HG03469 (cell line): ENCODE measurements at regions not wholly inside any gene's neighbourhood (a gene's known extent, or its start where the extent isn't known, plus 50 kb on each side); places are given as distances from the start of the nearest gene placed in this dataset.
"Not testable (repeated sequence)": the region's sequence is repeated elsewhere in the genome, so short reads cannot be mapped to it uniquely, and the experiment has no call there.

Source experiments
- ATAC-seq: cut with Tn5 transposase; IDR thresholded peaks from one replicate; pipeline ENCODE4 v1.9.1; 2021; ENCODE audit warnings: mild to moderate bottlenecking, moderate library complexity, moderate number of reproducible peaks; ENCODE audit not compliant: unreplicated experiment

- no peak for ATAC-seq
Measured at GRCh38 chr18:25590456-25590855, 238.5 kb upstream of the ZNF521 start.

- no peak for ATAC-seq
Measured at GRCh38 chr18:25587545-25587944, 235.6 kb upstream of the ZNF521 start.

GRCh38 chr18:25568986-25569385 lies 217.0 kb upstream of the ZNF521 start:
- ATAC-seq: no peak

GRCh38 chr18:25563816-25564683 lies 212.1 kb upstream of the ZNF521 start:
- ATAC-seq: no peak

GRCh38 chr18:25563346-25563745 lies 211.4 kb upstream of the ZNF521 start:
- ATAC-seq: no peak

- ATAC-seq: no peak
Measured at GRCh38 chr18:25561918-25562317, 210.0 kb upstream of the ZNF521 start.

- ATAC-seq: no peak
Measured at GRCh38 chr18:25560369-25560768, 208.4 kb upstream of the ZNF521 start.

- no peak for ATAC-seq
Measured at GRCh38 chr18:25557011-25557410, 205.0 kb upstream of the ZNF521 start.

GRCh38 chr18:25553631-25554263 lies 201.8 kb upstream of the ZNF521 start:
- no peak for ATAC-seq

- ATAC-seq: no peak
Measured at GRCh38 chr18:25544546-25545287, 192.8 kb upstream of the ZNF521 start.

GRCh38 chr18:25538175-25538922 lies 186.4 kb upstream of the ZNF521 start:
- no peak for ATAC-seq

GRCh38 chr18:25535495-25535894 lies 183.5 kb upstream of the ZNF521 start:
- no peak for ATAC-seq

- no peak for ATAC-seq
Measured at GRCh38 chr18:25534401-25534800, 182.4 kb upstream of the ZNF521 start.

GRCh38 chr18:25533218-25533617 lies 181.3 kb upstream of the ZNF521 start:
- ATAC-seq: no peak

GRCh38 chr18:25531207-25531606 lies 179.2 kb upstream of the ZNF521 start:
- no peak for ATAC-seq

GRCh38 chr18:25525789-25526188 lies 173.8 kb upstream of the ZNF521 start:
- not testable (repeated sequence) for ATAC-seq

- peak; percentile 95 for ATAC-seq
Measured at GRCh38 chr18:25518716-25519053, 166.7 kb upstream of the ZNF521 start.

- ATAC-seq: peak; percentile 25
Measured at GRCh38 chr18:25517881-25518715, 166.1 kb upstream of the ZNF521 start.

- ATAC-seq: no peak
Measured at GRCh38 chr18:25516747-25517498, 165.0 kb upstream of the ZNF521 start.
